ENCODE measurements at regions not wholly inside any gene's neighbourhood (a gene's known extent, or its start where the extent isn't known, plus 50 kb on each side); places are given as distances from the start of the nearest gene placed in this dataset.

DNA sequence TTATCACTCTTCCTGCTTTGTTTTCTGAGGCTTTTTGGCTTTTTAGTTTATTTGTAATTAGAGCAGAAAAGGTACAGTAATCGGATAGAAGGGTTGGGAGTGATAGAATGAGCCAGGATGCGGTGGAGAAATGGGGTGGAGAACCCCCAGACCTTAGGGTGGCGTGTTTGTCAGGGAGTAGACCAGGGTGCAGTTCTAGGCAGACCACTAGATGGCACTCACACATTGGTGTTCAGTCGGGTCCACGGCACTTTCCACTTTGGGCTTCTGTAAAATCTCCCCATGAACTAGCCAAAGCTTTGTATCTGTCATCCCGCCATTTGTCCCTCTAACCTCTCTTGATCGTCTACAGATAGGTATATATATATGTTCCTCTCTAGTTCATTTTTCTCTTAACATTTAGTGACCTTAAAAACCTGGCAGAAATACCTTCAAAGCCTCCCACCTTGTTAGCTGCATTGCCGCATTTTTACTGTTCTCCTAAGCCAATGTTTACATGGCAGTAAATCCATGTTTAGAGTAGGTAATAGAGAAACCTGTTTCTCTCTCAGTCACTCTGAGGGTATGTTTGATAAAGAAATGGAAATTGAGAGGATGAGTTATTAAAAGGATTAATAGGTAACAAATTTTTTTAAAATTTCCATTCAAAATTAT, 154.9 kb downstream of the TM9SF2 start:
- no peak for TF ChIP-seq FOXP2 (optimal IDR thresholded peaks at IDR 0.05; ENCODE audit: borderline replicate concordance, extremely low read depth, extremely low read length, insufficient read depth)
- TF ChIP-seq TAF1 (IDR thresholded peaks at IDR 0.05; ENCODE audit: borderline replicate concordance, insufficient read depth, low read length): no peak
- TF ChIP-seq POLR2AphosphoS5 (IDR thresholded peaks at IDR 0.05; ENCODE audit: low read depth, low read length): no peak
- TF ChIP-seq SIN3A (IDR thresholded peaks at IDR 0.05; ENCODE audit: borderline replicate concordance, insufficient read depth, low read length): no peak
- no peak for TF ChIP-seq REST (IDR thresholded peaks at IDR 0.05; ENCODE audit: insufficient read depth in 1 of 2, low read depth in 2 of 2, low read length in 2 of 2)

DNA sequence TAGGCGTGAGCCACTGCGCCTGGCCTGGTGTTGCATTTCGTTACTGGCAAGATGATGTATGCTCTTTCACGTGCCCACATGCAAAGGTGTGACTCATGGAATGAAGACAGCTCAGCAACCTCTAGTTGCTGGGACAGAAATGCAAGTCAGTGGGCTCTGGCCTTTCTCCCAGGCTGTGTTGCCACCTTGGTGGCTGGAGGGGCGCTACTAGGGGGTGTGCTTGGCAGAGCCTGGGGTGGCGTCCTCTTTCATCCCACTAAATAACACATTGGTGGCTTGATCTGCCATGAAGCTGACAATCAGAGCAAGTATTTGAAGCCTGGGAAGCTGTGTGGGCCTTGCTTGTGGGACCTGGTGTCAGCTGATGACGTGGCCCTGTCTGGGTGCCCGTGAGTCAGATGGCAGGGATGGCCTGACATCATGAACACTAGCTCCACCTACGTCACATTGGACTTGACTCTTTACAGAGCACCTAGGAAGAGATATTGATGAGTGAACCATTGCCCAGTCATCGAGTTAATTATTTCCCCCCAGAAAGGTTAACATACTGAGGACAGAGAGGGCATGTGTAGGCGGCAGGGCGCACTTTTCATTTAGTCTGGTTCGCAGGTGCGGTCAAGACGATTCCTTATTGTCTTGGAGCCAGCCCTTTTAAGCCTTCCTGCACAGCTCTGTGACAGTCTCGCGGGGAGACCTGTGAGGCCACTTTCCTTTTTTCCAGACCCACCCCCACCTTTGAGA, 154.2 kb downstream of the TM9SF2 start:
- TF ChIP-seq REST (IDR thresholded peaks at IDR 0.05; ENCODE audit: insufficient read depth in 1 of 2, low read depth in 2 of 2, low read length in 2 of 2) (no peak), TAF1 (IDR thresholded peaks at IDR 0.05; ENCODE audit: borderline replicate concordance, insufficient read depth, low read length) (no peak), SIN3A (IDR thresholded peaks at IDR 0.05; ENCODE audit: borderline replicate concordance, insufficient read depth, low read length) (no peak), POLR2AphosphoS5 (IDR thresholded peaks at IDR 0.05; ENCODE audit: low read depth, low read length) (no peak)

DNA sequence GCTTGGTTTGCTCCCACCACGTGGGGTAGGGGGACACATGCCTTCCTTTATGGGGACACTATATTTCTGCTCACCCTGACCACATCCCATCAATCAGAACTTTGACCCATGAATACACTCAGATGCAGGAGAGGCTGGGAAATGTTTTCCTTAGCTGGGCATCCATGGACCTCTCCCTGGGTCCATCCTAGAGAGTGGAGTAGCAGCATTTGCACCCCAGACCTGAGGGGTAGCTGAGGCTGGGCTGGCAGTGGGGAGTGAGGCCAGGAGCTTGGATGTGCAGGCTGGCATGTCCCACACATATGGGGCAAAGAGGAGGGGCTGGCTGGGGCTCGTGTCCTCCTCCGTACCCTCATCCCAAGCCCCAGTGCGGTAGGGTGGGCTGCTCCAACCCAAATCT, 152.8 kb downstream of the TM9SF2 start:
- TF ChIP-seq TAF1 (IDR thresholded peaks at IDR 0.05; ENCODE audit: borderline replicate concordance, insufficient read depth, low read length): no peak

GRCh38 chr13:99653526-99653925, 152.3 kb downstream of the TM9SF2 start:
- TF ChIP-seq TAF1 (IDR thresholded peaks at IDR 0.05; ENCODE audit: borderline replicate concordance, insufficient read depth, low read length) (no peak), FOXP2 (optimal IDR thresholded peaks at IDR 0.05; ENCODE audit: borderline replicate concordance, extremely low read depth, extremely low read length, insufficient read depth) (no peak), SIN3A (IDR thresholded peaks at IDR 0.05; ENCODE audit: borderline replicate concordance, insufficient read depth, low read length) (no peak), REST (IDR thresholded peaks at IDR 0.05; ENCODE audit: insufficient read depth in 1 of 2, low read depth in 2 of 2, low read length in 2 of 2) (no peak), POLR2AphosphoS5 (IDR thresholded peaks at IDR 0.05; ENCODE audit: low read depth, low read length) (no peak)

DNA sequence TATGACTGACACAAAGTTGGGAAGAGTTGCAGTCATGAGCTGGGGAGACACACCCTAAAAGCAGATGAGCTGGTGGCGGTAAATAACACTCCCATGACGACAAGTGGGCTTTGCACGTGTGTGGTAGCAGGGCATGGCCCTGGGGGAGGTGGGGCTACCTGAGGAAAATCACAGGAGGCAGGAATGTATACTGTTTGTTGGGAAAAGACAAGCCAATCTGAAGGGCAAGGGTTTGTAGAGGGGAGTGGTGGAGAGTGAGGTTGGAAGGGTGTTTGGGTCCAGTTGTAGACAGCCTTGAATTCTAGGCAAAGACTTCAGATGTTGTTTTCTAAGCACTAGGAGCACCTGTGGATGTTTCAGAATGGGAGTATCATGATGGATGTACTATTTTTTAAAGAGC, 151.6 kb downstream of the TM9SF2 start:
- TF ChIP-seq SIN3A (IDR thresholded peaks at IDR 0.05; ENCODE audit: borderline replicate concordance, insufficient read depth, low read length): no peak
- no peak for TF ChIP-seq TAF1 (IDR thresholded peaks at IDR 0.05; ENCODE audit: borderline replicate concordance, insufficient read depth, low read length)
- no peak for TF ChIP-seq FOXP2 (optimal IDR thresholded peaks at IDR 0.05; ENCODE audit: borderline replicate concordance, extremely low read depth, extremely low read length, insufficient read depth)
- TF ChIP-seq POLR2AphosphoS5 (IDR thresholded peaks at IDR 0.05; ENCODE audit: low read depth, low read length): no peak
- no peak for TF ChIP-seq REST (IDR thresholded peaks at IDR 0.05; ENCODE audit: insufficient read depth in 1 of 2, low read depth in 2 of 2, low read length in 2 of 2)

Data from PFSK-1 (cell line).